DMS 273 treated with DMSO at 0.1 percent for 48 hours (cell line): ENCODE measurements at regions not wholly inside any gene's neighbourhood (a gene's known extent, or its start where the extent isn't known, plus 50 kb on each side); places are given as distances from the start of the nearest gene placed in this dataset.

Experiments
- DNase-seq: peaks from one replicate; lab custom pipeline; 2025; lab: John Stamatoyannopoulos, UW

GRCh38 chr5:61622156-61622555 lies 290.1 kb downstream of the ZSWIM6 start:
- DNase-seq: no peak

DNA sequence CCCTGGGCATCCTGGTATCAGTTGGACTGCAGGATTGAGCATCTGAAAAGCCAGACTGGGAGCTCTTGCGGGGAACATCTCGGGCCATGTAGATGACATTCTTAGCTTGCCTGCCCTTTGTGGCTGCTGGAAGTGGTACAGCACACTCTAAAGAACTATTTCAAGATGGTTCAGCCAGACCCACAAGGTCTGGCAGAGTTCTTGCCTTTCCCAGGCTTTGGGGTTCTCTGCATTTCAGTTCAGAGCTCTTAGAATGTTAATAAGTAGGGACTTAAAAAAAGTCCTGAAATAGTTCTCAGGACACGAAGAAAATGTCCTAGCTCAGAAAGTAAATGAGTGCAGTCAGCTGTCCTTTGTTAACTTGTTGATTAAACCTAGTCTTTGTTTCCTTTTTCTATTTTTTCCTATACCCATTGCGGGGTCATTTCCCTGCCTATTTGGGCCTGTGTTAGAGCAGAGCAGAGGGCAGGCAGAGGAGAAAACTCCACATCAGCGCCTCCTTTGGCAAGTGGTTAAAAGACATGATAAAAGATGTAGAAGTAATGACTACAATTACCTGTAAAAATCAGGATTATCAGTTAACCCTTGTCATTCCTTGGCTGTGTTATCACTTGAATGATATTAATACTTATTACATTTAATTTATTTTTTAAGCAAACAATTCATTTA lies 291.5 kb downstream of the ZSWIM6 start:
- DNase-seq: no peak

GRCh38 chr5:61624553-61625136 lies 292.6 kb downstream of the ZSWIM6 start:
- no peak for DNase-seq

- no peak for DNase-seq
These were observed 293.1 kb downstream of the ZSWIM6 start for GRCh38 chr5:61625137-61625561.

GRCh38 chr5:61625681-61626621 lies 293.9 kb downstream of the ZSWIM6 start:
- no peak for DNase-seq

GRCh38 chr5:61626639-61627282 lies 294.7 kb downstream of the ZSWIM6 start:
- no peak for DNase-seq

GRCh38 chr5:61627531-61627930 lies 295.5 kb downstream of the ZSWIM6 start:
- DNase-seq: no peak

GRCh38 chr5:61630908-61631307 lies 298.9 kb downstream of the ZSWIM6 start:
- no peak for DNase-seq

- DNase-seq: no peak
These were observed 299.4 kb downstream of the ZSWIM6 start for GRCh38 chr5:61631438-61631941.

DNA sequence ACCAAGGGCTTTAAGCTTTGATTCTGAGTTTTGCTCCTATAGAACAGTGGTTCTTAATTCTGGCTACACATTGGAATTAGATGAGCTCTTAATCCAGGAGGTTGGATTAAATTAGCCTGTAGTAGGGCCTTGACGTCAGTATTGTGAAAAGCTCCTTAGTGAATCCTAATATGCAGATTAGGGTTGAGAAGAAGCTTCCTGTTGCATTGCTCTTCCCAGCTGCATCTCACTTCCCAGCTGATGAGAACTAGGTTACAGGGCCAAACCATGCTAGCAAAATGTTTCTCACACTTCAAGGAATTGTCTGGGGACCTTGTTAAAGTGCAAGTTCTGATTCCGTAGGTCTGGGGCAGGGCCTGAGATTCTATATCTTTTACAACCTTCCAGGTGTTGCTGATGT lies 300.0 kb downstream of the ZSWIM6 start:
- DNase-seq: no peak

DNA sequence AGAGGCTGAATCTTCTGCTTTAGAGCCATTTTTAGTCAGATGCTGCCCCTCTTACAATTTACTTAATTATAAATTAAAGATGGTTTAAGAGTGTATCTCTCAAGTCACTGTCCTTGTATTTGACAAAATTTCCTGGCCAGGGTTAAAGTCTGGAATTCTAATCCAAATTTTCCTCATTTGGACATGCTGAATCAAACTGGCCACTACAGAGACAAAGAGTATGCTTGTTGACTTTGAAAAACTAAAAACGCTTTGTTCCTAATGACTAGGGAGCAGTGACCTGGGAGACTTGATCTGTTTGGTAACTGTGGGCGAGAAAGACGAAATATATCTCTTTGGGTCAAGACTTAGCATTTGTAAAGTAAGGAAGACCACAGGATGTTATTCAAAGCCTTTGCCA lies 303.2 kb downstream of the ZSWIM6 start:
- DNase-seq: no peak

DNA sequence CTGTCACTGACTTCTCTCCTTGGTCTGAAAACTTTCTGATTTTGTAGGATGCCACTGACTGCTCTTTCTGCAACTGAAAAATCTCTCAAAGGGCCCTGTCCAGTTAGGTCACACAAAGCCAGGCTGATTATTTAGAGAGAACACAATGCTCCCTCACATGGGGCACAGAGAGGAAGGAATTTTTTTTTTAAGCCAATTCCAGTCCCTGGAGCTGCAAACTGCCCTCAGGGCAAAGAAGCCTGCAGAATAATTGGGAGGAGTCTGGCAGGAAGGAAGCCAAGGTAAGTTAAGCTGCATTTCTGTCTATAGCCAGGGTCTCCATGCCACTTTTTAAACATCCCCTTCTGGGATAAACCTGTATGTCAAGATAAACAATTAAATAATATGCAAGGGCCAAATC lies 305.5 kb downstream of the ZSWIM6 start:
- no peak for DNase-seq

DNA sequence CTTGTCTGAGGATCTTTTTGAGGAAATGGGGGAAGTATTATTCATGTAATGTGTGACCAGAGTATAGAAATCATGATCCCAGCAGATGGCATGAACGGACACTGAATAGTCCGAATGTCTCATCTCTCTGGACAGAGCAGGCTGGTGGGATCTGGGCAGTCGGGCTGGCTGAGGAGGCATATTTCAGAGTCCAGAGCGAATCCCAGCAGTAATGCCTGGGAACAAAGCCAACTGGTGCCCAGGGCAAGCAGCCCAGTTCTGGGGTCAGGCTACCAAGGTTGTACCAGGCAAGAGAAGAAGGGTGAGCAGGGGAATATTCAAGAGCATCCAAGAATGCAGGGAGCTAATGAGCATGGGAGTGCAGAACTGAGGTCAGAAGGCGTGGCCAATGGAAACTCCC lies 306.4 kb downstream of the ZSWIM6 start:
- no peak for DNase-seq

GRCh38 chr5:61640179-61641021 lies 308.3 kb downstream of the ZSWIM6 start:
- DNase-seq: no peak

DNA sequence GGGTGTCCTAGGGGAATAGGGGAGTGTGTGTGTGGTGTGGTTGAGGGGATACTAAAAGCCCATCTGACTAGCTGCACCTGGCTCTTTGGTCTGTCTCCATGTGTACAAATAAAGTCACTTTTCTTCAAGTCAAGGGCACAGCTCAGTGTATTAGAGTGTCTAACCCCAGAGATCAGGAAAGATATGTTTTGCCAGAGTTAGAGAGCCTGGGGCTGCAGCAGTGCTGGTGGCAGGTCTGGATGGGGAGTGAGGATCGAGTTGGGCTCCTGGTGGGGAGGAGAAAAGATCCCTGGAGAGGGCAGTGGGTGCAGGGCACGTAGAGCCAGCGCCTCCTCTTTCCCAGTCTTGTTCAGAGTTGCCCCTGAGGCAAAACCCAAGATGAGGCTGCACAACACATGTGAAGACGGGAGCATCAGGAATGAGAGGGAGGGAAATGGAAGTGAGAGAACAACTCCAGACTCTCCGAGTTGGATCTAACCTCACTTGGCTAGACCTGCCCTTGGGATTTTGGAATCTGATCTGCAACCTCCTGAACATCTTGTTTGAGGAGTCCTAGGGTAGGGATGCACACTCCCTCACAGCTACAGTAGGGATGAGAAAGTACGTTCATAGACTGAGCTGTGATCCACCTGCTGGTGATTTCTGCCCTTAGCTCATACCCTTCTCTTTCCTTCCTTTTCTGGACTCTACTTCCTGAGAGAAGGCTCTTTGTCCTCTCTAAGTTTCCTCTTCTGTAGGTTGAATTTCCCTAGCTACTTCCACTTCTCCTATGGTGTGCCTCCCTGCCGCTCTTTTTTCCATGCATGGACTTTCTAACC lies 309.9 kb downstream of the ZSWIM6 start:
- DNase-seq: no peak

DNA sequence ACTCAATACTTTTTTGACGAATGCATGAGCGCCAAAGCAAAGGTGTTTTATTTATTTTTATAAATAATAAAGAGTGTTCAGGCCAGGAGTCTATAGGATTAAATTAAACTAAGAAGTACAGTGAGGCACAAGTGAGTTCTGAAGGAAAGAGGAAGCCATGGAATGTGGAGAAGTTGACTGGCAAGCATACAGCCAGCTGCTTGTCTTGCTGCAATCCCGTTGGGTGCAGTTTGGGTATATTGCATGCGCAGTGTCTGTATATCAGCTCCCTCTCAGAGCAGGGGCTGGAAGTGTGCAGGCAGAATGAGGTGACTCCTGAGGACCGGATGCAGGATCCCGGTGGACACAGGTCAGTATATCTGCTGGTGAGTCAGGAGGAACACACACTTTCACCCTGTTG lies 315.6 kb downstream of the ZSWIM6 start:
- no peak for DNase-seq

DNA sequence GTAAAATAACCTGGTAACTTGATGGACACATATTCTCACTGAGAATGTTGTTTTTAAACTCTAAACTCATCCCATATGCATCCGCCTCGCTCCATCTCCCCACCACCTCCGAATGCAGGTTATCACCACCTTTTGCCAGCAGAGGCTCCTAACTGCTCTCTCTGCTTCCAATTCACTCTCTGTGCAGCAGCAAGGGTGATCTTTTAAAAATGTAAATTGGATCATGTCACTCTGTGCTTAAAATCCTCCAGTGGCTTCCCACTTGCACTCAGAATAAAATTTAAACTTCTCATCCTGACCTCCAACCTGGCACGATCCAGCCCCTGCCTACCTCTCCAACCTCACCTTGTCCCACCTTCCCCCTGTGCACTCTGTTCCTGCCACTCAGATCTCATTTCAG lies 317.2 kb downstream of the ZSWIM6 start:
- no peak for DNase-seq

DNA sequence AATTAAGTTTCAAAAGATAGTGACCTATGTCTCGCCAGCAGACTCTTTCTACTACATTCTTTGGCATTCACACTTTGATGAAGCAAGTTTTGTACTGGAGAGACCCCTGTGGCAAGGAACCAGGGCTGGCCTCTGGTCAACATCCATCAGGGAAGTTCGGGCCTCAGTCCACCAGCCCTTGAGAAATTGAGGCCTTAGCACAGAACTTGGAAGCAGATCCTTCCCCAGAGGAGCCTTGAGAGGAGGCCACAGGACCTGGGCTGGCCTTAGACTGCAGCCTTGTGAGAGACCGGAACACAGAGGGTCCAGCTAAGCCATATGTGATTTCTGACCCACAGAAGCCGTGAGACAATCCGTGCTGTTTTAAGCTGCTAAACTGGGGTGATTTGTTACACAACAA lies 317.9 kb downstream of the ZSWIM6 start:
- DNase-seq: no peak

- no peak for DNase-seq
These were observed 318.6 kb downstream of the ZSWIM6 start for GRCh38 chr5:61650661-61651060.

GRCh38 chr5:61651195-61651594 lies 319.1 kb downstream of the ZSWIM6 start:
- no peak for DNase-seq
